ENCODE measurements at regions not wholly inside any gene's neighbourhood (a gene's known extent, or its start where the extent isn't known, plus 50 kb on each side); places are given as distances from the start of the nearest gene placed in this dataset.
"Not testable (repeated sequence)": the region's sequence is repeated elsewhere in the genome, so short reads cannot be mapped to it uniquely, and the experiment has no call there.

- DNase-seq (ENCODE audit: low spot score): no peak
These were observed 551.8 kb downstream of the DIPK2A start for GRCh38 chr3:144523396-144523795.

- no peak for DNase-seq (ENCODE audit: low spot score)
These were observed 552.9 kb downstream of the DIPK2A start for GRCh38 chr3:144524531-144524930.

GRCh38 chr3:144529566-144529965 lies 557.9 kb downstream of the DIPK2A start:
- no peak for DNase-seq (ENCODE audit: low spot score)

- no peak for DNase-seq (ENCODE audit: low spot score)
These were observed 573.2 kb downstream of the DIPK2A start for GRCh38 chr3:144544871-144545270.

GRCh38 chr3:144546539-144546938 lies 574.9 kb downstream of the DIPK2A start:
- no peak for DNase-seq (ENCODE audit: low spot score)

- DNase-seq (ENCODE audit: low spot score): no peak
These were observed 576.7 kb downstream of the DIPK2A start for GRCh38 chr3:144548346-144548745.

GRCh38 chr3:144549166-144549565 lies 577.5 kb downstream of the DIPK2A start:
- DNase-seq (ENCODE audit: low spot score): no peak

- DNase-seq (ENCODE audit: low spot score): no peak
These were observed 580.9 kb downstream of the DIPK2A start for GRCh38 chr3:144552346-144553057.

- no peak for DNase-seq (ENCODE audit: low spot score)
These were observed 581.7 kb downstream of the DIPK2A start for GRCh38 chr3:144553301-144553700.

- no peak for DNase-seq (ENCODE audit: low spot score)
These were observed 583.3 kb downstream of the DIPK2A start for GRCh38 chr3:144554889-144555288.

GRCh38 chr3:144556392-144556791 lies 584.8 kb downstream of the DIPK2A start:
- DNase-seq (ENCODE audit: low spot score): peak; percentile 2

- DNase-seq (ENCODE audit: low spot score): peak; percentile 3
These were observed 585.9 kb downstream of the DIPK2A start for GRCh38 chr3:144557515-144557914.

- DNase-seq (ENCODE audit: low spot score): no peak
These were observed 592.4 kb downstream of the DIPK2A start for GRCh38 chr3:144564011-144564410.

GRCh38 chr3:144566320-144566719 lies 594.7 kb downstream of the DIPK2A start:
- DNase-seq (ENCODE audit: low spot score): no peak

GRCh38 chr3:144569651-144570050 lies 598.0 kb downstream of the DIPK2A start:
- no peak for DNase-seq (ENCODE audit: low spot score)

- DNase-seq (ENCODE audit: low spot score): no peak
These were observed 612.2 kb downstream of the DIPK2A start for GRCh38 chr3:144583871-144584270.

- no peak for DNase-seq (ENCODE audit: low spot score)
These were observed 613.8 kb downstream of the DIPK2A start for GRCh38 chr3:144585408-144585807.

- no peak for DNase-seq (ENCODE audit: low spot score)
These were observed 614.3 kb downstream of the DIPK2A start for GRCh38 chr3:144585953-144586352.

- peak; percentile 29 for DNase-seq (ENCODE audit: low spot score)
These were observed 614.8 kb downstream of the DIPK2A start for GRCh38 chr3:144586382-144586781.

- peak; percentile 66 for DNase-seq (ENCODE audit: low spot score)
These were observed 619.2 kb downstream of the DIPK2A start for GRCh38 chr3:144590854-144591253.

- DNase-seq (ENCODE audit: low spot score): no peak
These were observed 622.3 kb downstream of the DIPK2A start for GRCh38 chr3:144593881-144594280.

- DNase-seq (ENCODE audit: low spot score): not testable (repeated sequence)
These were observed 648.6 kb downstream of the DIPK2A start for GRCh38 chr3:144620236-144620635.

- DNase-seq (ENCODE audit: low spot score): no peak
These were observed 651.2 kb downstream of the DIPK2A start for GRCh38 chr3:144622845-144623244.

GRCh38 chr3:144624656-144625055 lies 653.0 kb downstream of the DIPK2A start:
- DNase-seq (ENCODE audit: low spot score): no peak

Data from AG08395 (cell line).